HG02678 (cell line): ENCODE measurements at regions not wholly inside any gene's neighbourhood (a gene's known extent, or its start where the extent isn't known, plus 50 kb on each side); places are given as distances from the start of the nearest gene placed in this dataset.

Source experiments
- ATAC-seq: cut with Tn5 transposase; IDR thresholded peaks from one replicate; pipeline ENCODE4 v1.9.1; 2021; ENCODE audit warnings: mild to moderate bottlenecking, moderate library complexity; ENCODE audit not compliant: unreplicated experiment

GRCh38 chr2:19664646-19665045 is 237.1 kb downstream of the TTC32 start:
- no peak for ATAC-seq

GRCh38 chr2:19659024-19659792 is 242.6 kb downstream of the TTC32 start:
- ATAC-seq, result no peak

- no peak for ATAC-seq
Observed at GRCh38 chr2:19656011-19656410, 245.8 kb downstream of the TTC32 start.

GRCh38 chr2:19654310-19655090 is 247.3 kb downstream of the TTC32 start:
- ATAC-seq, result no peak

- no peak for ATAC-seq
Observed at GRCh38 chr2:19653509-19653908, 248.3 kb downstream of the TTC32 start.

- ATAC-seq, result no peak
Observed at GRCh38 chr2:19652811-19653210, 249.0 kb downstream of the TTC32 start.

GRCh38 chr2:19651466-19651865 is 250.3 kb downstream of the TTC32 start:
- ATAC-seq, result no peak

- no peak for ATAC-seq
Observed at GRCh38 chr2:19649785-19650380, 251.9 kb downstream of the TTC32 start.

GRCh38 chr2:19649142-19649541 is 252.6 kb downstream of the TTC32 start:
- no peak for ATAC-seq

GRCh38 chr2:19648583-19648982 is 253.2 kb downstream of the TTC32 start:
- ATAC-seq, result no peak

- ATAC-seq, result no peak
Observed at GRCh38 chr2:19646987-19647386, 254.8 kb downstream of the TTC32 start.

- no peak for ATAC-seq
Observed at GRCh38 chr2:19644763-19645162, 257.0 kb downstream of the TTC32 start.

- peak; percentile 71 for ATAC-seq
Observed at GRCh38 chr2:19643117-19643518, 258.7 kb downstream of the TTC32 start.

GRCh38 chr2:19642501-19642900 is 259.3 kb downstream of the TTC32 start:
- no peak for ATAC-seq

GRCh38 chr2:19635951-19636510 is 265.8 kb downstream of the TTC32 start:
- no peak for ATAC-seq

- no peak for ATAC-seq
Observed at GRCh38 chr2:19632403-19632991, 269.3 kb downstream of the TTC32 start.

GRCh38 chr2:19631871-19632270 is 269.9 kb downstream of the TTC32 start:
- ATAC-seq, result no peak

GRCh38 chr2:19630921-19631320 is 270.9 kb downstream of the TTC32 start:
- ATAC-seq, result no peak

GRCh38 chr2:19627359-19627758 is 268.9 kb upstream of the OSR1 start:
- ATAC-seq, result no peak

GRCh38 chr2:19623488-19623887 is 265.1 kb upstream of the OSR1 start:
- ATAC-seq, result no peak

GRCh38 chr2:19617257-19617848 is 258.9 kb upstream of the OSR1 start:
- ATAC-seq, result no peak
